GM12878 (cell line): ENCODE measurements at regions not wholly inside any gene's neighbourhood (a gene's known extent, or its start where the extent isn't known, plus 50 kb on each side); places are given as distances from the start of the nearest gene placed in this dataset.

Experiments
- CEBPB ChIP-seq, 2 experiments: fragments of 150-350 bp in 1 of 2; IDR thresholded peaks; 2 replicates each; pipeline ENCODE4 v1.6.1; 2012 to 2014; ENCODE audit warnings: low read depth in 2 of 2, low read length in 2 of 2, borderline replicate concordance in 1 of 2, inconsistent platforms in 1 of 2
- CREB1 ChIP-seq: IDR thresholded peaks from 2 replicates; pipeline ENCODE4 v1.6.1; 2012; ENCODE audit warnings: low read depth, mild to moderate bottlenecking, inconsistent platforms
- CTCF ChIP-seq, 3 experiments: IDR thresholded peaks in 2 of 3; conservative IDR thresholded peaks in 1 of 3; 2 replicates each; pipeline ENCODE4 v1.5.1; 2011; ENCODE audit warnings: low read depth in 3 of 3, low read length in 3 of 3, mild to moderate bottlenecking in 3 of 3, control low read depth in 2 of 3, moderate library complexity in 2 of 3, inconsistent platforms in 1 of 3, mixed read lengths in 1 of 3; ENCODE audit not compliant: control insufficient read depth in 2 of 3, insufficient read depth in 1 of 3; ENCODE audit errors: extremely low read depth in 1 of 3
- EZH2 ChIP-seq: IDR thresholded peaks from 2 replicates; pipeline ENCODE4 v1.6.1; 2012; ENCODE audit warnings: low read depth, mild to moderate bottlenecking, control low read depth, inconsistent platforms, low read length, borderline replicate concordance; ENCODE audit not compliant: control insufficient read depth
- MTA3 ChIP-seq: IDR thresholded peaks from 2 replicates; pipeline ENCODE4 v1.6.1; 2012; ENCODE audit warnings: low read length, inconsistent platforms, borderline replicate concordance
- REST ChIP-seq: IDR thresholded peaks from 2 replicates; pipeline ENCODE4 v1.6.1; 2012; ENCODE audit warnings: mild to moderate bottlenecking, low read depth, low read length
- TF ChIP-seq, protein P1 (sequence below): fragments of 450-650 bp; IDR thresholded peaks from 2 replicates; pipeline ENCODE4 v1.6.1; 2017; ENCODE audit warnings: mild to moderate bottlenecking

GRCh38 chr2:736939-737338, 59.7 kb upstream of the TMEM18 start:
- no peak for TF ChIP-seq REST
- no peak for TF ChIP-seq EZH2
- TF ChIP-seq, protein P1, sequence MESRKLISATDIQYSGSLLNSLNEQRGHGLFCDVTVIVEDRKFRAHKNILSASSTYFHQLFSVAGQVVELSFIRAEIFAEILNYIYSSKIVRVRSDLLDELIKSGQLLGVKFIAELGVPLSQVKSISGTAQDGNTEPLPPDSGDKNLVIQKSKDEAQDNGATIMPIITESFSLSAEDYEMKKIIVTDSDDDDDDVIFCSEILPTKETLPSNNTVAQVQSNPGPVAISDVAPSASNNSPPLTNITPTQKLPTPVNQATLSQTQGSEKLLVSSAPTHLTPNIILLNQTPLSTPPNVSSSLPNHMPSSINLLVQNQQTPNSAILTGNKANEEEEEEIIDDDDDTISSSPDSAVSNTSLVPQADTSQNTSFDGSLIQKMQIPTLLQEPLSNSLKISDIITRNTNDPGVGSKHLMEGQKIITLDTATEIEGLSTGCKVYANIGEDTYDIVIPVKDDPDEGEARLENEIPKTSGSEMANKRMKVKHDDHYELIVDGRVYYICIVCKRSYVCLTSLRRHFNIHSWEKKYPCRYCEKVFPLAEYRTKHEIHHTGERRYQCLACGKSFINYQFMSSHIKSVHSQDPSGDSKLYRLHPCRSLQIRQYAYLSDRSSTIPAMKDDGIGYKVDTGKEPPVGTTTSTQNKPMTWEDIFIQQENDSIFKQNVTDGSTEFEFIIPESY = no peak
- TF ChIP-seq CTCF (IDR thresholded peaks at IDR 0.05 in 2 of 3, conservative IDR thresholded peaks at IDR 0.05 in 1 of 3; ENCODE audit: control insufficient read depth in 2 of 3, extremely low read depth in 1 of 3, insufficient read depth in 1 of 3, low read depth in 3 of 3, low read length in 3 of 3) = no peak
- no peak for TF ChIP-seq CEBPB (IDR thresholded peaks at IDR 0.05; ENCODE audit: borderline replicate concordance in 1 of 2, low read depth in 2 of 2, low read length in 2 of 2)
- TF ChIP-seq CREB1 = no peak
- no peak for TF ChIP-seq MTA3
